ENCODE measurements at regions not wholly inside any gene's neighbourhood (a gene's known extent, or its start where the extent isn't known, plus 50 kb on each side); places are given as distances from the start of the nearest gene placed in this dataset.

DNA sequence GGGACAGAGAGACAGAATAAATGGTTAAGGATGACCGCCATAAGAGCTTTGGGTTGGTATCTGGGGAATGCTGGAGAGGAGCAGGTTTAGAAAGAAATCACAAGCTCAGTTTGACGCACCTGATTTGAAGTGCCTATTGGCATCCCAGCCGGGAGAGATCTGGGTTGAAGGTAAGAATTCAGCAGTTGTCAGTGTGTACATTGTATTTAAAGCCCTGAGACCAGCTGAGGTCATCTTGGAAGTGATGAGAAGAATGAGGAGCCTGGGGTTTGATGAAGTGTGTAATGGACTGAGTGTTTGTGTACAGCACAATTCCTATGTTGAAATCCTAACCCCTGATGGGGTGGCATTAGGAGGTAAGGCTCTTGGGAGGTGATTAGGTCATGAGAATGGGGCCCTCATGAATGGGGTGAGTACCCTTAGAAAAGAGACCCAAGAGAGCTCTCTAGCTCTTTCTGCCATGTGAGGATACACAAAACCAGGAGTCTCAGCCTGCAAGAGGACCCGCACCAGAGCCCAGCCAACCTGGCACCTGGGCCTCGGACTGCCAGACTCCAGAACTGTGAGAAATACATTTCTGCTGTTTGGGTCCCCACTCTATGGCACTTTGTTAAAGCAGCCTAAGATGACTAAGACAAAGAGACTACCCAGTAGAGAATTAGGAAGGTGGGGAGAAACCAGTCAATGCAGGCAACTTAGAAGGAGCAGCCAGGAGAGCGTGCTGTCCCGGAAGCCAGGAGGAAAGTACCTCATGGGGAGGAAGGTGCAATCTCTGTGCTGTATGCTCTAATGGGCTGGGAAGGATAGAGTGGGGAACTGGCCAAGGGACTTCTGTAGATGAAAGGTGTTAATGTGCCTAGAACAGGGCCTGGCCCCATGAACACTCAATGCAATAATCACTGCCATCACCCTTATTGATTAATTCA lies 133.7 kb upstream of the SLC24A3 start:
- FAIRE-seq: no peak

GRCh38 chr20:19079536-19080299 lies 132.7 kb upstream of the SLC24A3 start:
- FAIRE-seq: no peak

DNA sequence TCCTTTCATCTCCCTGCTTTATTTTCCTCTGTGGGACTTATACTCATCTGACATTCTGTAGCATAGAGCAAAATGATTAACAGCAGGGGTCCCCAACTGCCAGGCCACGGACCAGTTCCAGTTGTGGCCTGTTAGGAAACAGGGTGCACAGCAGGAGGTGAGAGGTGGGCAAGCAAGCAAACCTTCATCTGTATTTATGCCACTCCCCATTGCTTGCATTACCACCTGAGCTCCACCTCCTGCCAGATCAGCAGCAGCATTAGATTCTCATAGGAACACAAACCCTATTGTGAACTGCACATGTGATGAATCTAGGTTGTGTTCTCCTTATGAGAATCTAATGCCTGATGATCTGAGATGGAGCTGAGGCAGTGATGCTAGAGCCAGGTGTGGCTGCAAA lies 130.5 kb upstream of the SLC24A3 start:
- no peak for FAIRE-seq

DNA sequence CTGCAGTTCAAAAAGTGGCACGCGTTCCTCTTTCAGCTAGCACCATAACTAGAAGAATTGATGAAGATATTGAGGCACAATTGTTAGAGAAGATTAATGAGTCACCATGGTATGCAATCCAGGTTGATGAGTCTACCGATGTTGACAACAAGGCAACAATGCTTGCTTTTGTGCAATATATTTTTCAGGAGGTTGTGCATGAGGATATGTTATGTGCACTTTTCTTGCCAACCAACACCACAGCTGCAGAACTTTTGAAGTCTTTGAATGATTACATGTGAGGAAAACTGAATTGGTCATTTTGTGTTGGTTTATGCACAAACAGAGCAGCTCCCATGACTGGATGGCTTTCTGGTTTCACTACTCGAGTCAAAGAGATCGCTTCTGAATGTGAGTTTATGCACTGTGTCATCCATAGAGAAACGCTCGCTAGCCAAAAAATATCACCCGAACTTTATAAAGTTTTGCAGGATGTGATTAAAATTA lies 129.3 kb upstream of the SLC24A3 start:
- no peak for FAIRE-seq

DNA sequence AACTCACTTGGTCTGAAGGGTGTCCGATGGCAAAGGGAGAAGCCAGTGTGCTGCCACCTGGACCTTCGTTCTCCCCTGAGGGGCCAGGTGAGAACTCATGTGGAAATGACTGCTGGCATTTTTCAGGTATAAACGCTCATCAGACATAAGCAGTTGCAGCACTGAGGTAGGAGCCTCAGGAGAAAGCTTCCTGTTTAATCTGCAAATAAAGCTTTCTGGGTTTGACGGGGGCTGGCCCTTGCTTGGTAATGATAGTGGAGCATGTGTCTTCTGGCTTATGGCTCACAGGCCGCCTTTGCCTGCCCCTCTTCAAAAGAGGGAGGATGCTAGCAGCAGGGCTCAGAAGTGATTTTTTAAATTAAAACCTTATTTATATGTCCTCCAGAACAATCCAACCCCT lies 122.1 kb upstream of the SLC24A3 start:
- no peak for FAIRE-seq

- FAIRE-seq: no peak
Observed at GRCh38 chr20:19094959-19095541, 117.4 kb upstream of the SLC24A3 start.

- no peak for FAIRE-seq
Observed at GRCh38 chr20:19095762-19096161, 116.7 kb upstream of the SLC24A3 start.

GRCh38 chr20:19096843-19097242 lies 115.6 kb upstream of the SLC24A3 start:
- no peak for FAIRE-seq

GRCh38 chr20:19098117-19098516 lies 114.3 kb upstream of the SLC24A3 start:
- no peak for FAIRE-seq

- no peak for FAIRE-seq
Observed at GRCh38 chr20:19098806-19099578, 113.5 kb upstream of the SLC24A3 start.

DNA sequence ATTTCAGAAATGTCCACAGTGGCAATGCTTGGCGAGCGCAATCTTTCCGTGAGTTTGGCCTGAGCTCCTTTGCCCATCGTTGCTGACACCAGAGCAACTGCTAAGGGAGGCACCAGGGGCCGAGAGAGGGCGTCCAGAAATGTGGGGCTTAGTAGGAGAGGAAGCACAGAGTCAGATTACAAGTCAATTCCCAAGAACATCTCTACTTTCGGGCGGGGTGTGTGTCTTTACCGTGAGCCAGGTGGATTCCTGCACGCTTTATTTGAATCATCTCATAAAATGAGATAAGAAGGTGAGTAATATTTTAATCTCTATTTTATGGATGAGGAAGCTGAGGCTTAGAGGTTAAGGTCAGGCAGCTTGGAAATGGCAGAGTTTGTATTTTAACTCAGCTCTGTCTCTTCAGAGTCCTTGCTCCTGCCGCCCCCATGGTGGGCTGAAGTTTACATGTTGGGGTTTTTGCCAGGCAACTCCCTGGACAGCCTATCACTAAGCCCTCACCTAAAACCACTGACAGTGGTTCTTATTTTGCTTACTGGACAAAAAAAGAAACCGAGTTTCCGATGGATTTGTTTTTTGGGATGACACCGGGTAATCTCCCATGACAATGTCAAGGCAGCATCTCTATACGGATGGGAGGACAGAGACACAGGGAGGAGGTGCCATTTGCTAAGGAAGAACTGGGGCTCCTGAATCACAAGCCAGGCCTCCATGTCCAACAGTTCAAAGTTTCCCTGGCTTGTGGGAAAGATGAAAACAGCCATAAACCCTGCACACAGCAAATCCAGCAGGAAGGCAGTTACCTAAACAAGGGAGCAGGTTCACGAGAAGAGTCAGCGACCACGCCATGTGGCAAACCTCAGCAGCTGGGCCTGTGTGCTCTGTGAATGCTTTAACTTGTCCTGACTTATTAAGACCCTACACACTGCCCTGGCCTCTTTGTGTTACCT lies 112.6 kb upstream of the SLC24A3 start:
- FAIRE-seq: no peak

DNA sequence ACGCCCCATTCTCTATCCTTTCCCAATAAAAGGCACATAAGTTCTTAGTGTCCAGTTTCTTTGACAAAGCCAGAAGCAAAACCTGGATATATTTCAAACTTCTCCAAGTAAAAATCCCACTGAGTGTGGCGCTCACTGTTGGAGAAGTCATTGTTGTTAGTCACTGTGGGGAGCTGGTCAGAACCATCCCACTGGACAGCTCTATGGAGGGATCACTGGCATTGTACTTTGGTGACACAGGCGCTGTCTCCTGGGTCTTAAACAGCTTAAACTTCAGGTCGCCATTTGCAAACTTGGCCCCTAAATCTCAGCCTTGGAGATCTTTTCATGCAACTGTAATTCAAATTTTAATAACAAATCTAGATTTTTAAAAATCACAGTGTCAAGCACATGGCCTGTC lies 111.5 kb upstream of the SLC24A3 start:
- no peak for FAIRE-seq

GRCh38 chr20:19104186-19104585 lies 108.3 kb upstream of the SLC24A3 start:
- no peak for FAIRE-seq

DNA sequence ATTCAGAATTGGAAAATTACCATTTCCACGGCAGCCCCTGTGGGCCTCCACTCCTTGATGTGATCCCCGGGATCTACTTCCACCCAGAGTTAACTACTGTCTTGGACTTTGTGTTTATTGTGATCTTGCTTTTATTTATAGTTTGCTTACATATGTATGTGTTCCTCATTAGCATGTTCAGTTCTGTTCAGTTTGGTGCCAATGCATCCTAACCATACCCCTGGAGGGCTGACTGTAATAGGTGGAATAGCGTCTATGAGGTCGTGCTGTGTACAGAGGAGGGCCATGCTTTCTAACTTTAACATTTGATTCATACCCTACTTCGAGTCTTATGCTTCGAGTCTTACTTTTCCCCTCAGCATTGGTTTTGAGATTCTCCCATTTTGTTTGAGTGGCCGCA lies 104.3 kb upstream of the SLC24A3 start:
- no peak for FAIRE-seq

DNA sequence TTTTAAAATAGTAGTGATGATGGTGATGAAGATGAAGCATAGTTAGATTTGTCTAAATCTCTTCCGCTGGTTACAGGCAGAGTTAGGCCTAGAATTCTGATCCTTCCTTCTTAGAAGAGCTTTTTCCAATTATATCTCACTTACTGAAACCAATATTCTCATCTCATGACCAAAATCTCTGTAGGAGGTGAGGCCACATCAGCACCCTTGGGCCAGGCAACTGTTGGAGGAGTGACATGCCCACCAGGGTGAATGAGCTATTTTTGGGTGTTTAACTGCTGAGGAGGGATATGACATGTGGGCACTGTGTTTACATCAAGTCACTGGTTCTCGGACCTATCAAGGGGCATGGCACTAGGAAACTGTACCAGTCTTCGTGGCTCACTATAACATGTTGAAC lies 102.2 kb upstream of the SLC24A3 start:
- no peak for FAIRE-seq

- FAIRE-seq: peak; percentile 79
Observed at GRCh38 chr20:19110881-19111460, 101.5 kb upstream of the SLC24A3 start.

- no peak for FAIRE-seq
Observed at GRCh38 chr20:19112828-19113227, 99.6 kb upstream of the SLC24A3 start.

DNA sequence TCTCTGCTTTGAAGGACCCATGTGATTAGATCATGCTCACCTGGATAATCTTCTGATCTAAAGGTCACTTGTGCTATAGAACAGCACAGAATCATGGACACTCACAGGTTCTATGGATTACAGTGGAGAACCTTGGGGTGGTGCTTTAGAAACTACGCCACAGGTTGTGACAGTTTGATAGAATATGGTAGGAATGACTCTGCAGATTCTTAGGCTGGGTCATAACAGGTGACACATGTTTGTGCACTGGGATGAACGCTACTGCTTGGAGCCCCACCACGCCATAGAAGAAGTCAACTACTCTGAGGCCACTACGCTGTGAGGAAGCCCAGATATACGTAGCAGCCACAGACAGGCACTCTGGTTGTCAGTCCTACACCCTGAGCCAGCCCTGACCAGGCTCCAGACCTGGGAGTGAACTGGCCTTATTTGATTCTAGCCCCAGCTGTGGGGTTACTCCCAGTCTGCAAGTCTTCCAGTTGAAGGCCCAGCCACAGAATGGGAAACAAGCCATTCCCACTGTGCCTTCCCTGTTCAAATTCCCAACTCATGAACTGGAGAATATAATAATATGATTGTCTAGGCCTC lies 99.0 kb upstream of the SLC24A3 start:
- FAIRE-seq: no peak

DNA sequence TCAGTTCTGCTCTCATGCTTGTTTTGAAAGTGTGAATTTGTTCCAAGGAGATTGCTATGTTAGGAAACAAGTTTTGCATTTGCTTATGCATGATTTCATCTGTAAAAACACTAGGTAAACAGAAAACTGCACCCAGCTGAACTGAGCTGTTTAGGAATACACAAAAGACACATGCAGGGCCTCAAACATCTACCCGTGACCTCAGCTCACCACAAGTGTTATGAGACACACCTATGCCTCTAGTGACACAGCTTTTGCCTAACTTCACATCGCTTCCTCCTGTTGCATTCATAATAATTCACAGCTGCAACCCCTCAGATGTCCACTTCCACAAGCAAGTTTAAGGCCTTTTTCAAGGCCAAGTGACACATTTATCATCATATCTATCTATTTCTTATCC lies 98.0 kb upstream of the SLC24A3 start:
- FAIRE-seq: no peak

DNA sequence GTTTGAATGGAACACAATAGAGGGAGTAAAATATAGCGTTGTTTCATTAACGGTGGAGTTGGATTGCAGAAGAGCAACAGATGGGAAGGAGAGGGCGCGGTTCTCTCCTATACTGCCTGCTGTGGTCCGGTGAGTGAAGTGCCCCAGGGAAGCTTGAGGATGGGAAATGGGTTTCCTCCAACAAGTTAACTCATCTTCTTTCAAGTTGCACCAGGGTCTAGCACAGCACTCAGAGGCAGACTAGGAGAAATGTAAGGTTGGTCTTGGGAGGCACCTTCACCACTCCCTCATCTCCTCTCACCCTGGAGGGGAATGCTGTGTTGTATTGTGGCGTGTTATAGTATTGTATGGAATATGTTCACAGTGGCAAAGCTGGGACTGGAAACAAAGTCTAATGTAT lies 96.9 kb upstream of the SLC24A3 start:
- FAIRE-seq: no peak

DNA sequence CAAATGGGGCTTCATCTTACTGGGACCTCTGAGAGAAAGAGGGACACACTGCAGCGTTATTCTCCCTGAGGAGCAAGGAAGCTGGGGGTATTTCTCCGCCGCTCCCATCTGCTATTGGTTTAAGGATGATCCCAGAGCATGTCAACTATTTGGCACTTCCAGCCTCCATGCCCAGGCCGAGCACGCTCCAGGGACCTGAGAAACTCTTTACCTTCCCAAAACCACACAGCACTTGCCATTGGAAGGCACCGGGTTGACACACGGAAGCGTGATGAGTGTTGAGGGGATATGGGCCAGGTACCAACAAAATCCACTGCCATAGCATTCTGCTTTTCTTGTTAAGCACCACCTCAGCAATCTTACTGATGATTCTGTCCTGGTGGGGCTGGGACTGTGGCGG lies 92.4 kb upstream of the SLC24A3 start:
- FAIRE-seq: no peak
